GM23338 (cell line): ENCODE measurements at regions not wholly inside any gene's neighbourhood (a gene's known extent, or its start where the extent isn't known, plus 50 kb on each side); places are given as distances from the start of the nearest gene placed in this dataset.

Experiments used
- JUNB ChIP-seq: IDR thresholded peaks from one replicate; pipeline ENCODE4 v1.6.1; 2016; ENCODE audit warnings: antibody characterized with exemption; ENCODE audit not compliant: unreplicated experiment
- POLR2AphosphoS5 ChIP-seq: IDR thresholded peaks from 2 replicates; pipeline ENCODE4 v1.6.1; 2016; ENCODE audit warnings: antibody characterized with exemption, low read depth
- REST ChIP-seq: IDR thresholded peaks from one replicate; pipeline ENCODE4 v1.6.1; 2018; ENCODE audit warnings: antibody characterized with exemption; ENCODE audit not compliant: unreplicated experiment
- TF ChIP-seq, protein P1 (sequence below), 2 experiments: fragments of 200-600 bp in 1 of 2; sonication (generic) in 1 of 2; conservative IDR thresholded peaks; 2 replicates each; pipeline versions ENCODE4 v1.5.1 to v1.6.1; 2016 to 2017; ENCODE audit warnings: antibody characterized with exemption in 2 of 2, low read depth in 2 of 2, mild to moderate bottlenecking in 2 of 2, moderate library complexity in 1 of 2

DNA sequence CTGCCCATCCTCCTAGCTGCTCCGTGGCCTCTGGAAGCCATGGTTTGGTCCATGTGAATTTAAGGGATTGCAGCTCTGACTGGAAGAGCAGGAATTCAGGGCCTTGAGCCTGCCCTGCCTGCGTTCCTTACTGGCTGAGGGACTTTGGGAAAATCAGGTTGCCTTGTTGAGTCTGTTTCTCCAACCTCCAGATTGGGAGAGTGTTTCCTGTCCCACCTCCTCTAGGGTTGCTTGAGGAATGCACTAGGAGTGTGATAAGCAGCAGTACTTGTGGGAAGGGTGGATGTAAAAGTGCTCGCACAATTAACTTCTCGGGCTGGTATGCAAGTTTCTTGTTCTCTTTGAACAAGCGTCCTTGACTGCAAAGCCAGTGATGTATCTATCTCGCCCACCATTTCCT lies 84.4 kb upstream of the YWHAQ start:
- TF ChIP-seq, protein P1, sequence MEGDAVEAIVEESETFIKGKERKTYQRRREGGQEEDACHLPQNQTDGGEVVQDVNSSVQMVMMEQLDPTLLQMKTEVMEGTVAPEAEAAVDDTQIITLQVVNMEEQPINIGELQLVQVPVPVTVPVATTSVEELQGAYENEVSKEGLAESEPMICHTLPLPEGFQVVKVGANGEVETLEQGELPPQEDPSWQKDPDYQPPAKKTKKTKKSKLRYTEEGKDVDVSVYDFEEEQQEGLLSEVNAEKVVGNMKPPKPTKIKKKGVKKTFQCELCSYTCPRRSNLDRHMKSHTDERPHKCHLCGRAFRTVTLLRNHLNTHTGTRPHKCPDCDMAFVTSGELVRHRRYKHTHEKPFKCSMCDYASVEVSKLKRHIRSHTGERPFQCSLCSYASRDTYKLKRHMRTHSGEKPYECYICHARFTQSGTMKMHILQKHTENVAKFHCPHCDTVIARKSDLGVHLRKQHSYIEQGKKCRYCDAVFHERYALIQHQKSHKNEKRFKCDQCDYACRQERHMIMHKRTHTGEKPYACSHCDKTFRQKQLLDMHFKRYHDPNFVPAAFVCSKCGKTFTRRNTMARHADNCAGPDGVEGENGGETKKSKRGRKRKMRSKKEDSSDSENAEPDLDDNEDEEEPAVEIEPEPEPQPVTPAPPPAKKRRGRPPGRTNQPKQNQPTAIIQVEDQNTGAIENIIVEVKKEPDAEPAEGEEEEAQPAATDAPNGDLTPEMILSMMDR (conservative IDR thresholded peaks at IDR 0.05; ENCODE audit: low read depth in 2 of 2), result no peak
- TF ChIP-seq REST, result no peak
- TF ChIP-seq JUNB, result no peak
- no peak for TF ChIP-seq POLR2AphosphoS5
